GM23338 (cell line): ENCODE measurements at regions not wholly inside any gene's neighbourhood (a gene's known extent, or its start where the extent isn't known, plus 50 kb on each side); places are given as distances from the start of the nearest gene placed in this dataset.

Source experiments
- ATAC-seq: fragments of 200-7000 bp; cut with Tn5 transposase; 3 replicates; pipeline ENCODE4 v1.9.1; 2020
- DNase-seq: peaks from one replicate; pipeline ENCODE4 v3.0.0-alpha.2; 2015; ENCODE audit warnings: low spot score
- H2AFZ ChIP-seq: fragments of 200-600 bp; sonication (generic); 2 replicates; pipeline ENCODE4 v1.8.0; 2016; ENCODE audit warnings: antibody characterized with exemption, mild to moderate bottlenecking, moderate library complexity
- H3F3A ChIP-seq: fragments of 200-600 bp; sonication (generic); replicated peaks from 2 replicates; pipeline ENCODE4 v1.8.0; 2017; ENCODE audit warnings: antibody characterized with exemption, mixed run types, low read depth
- H3K27ac ChIP-seq: fragments of 200-600 bp; sonication (generic); 2 replicates; pipeline ENCODE4 v1.6.1; 2016; ENCODE audit warnings: low read depth
- H3K27me3 ChIP-seq: fragments of 200-600 bp; sonication (generic); 2 replicates; pipeline ENCODE4 v1.8.0; 2016; ENCODE audit warnings: mild to moderate bottlenecking, mixed run types, moderate library complexity; ENCODE audit not compliant: insufficient read depth
- H3K36me3 ChIP-seq: fragments of 200-600 bp; sonication (generic); 2 replicates; pipeline ENCODE4 v1.8.0; 2016; ENCODE audit warnings: mild to moderate bottlenecking; ENCODE audit not compliant: insufficient read depth
- H3K4me1 ChIP-seq: fragments of 200-600 bp; sonication (generic); 2 replicates; pipeline ENCODE4 v1.8.0; 2016; ENCODE audit warnings: mild to moderate bottlenecking, moderate library complexity; ENCODE audit not compliant: insufficient read depth
- H3K4me2 ChIP-seq: fragments of 200-600 bp; sonication (generic); 2 replicates; pipeline ENCODE4 v1.7.1; 2017; ENCODE audit warnings: mixed run types
- H3K4me3 ChIP-seq: fragments of 200-600 bp; sonication (generic); 2 replicates; pipeline ENCODE4 v1.6.1; 2016; ENCODE audit warnings: mixed run types
- H3K79me2 ChIP-seq: fragments of 200-600 bp; sonication (generic); replicated peaks from 2 replicates; pipeline ENCODE4 v1.8.0; 2017; ENCODE audit warnings: mild to moderate bottlenecking; ENCODE audit not compliant: insufficient read depth
- H3K9me2 ChIP-seq: fragments of 200-600 bp; sonication (generic); 2 replicates; pipeline ENCODE4 v1.8.0; 2017; ENCODE audit not compliant: insufficient read depth
- H4K20me1 ChIP-seq: fragments of 200-600 bp; sonication (generic); replicated peaks from 2 replicates; pipeline ENCODE4 v1.8.0; 2017; ENCODE audit warnings: mild to moderate bottlenecking; ENCODE audit not compliant: insufficient read depth
- H3K27ac Mint-ChIP-seq: 2 replicates; pipeline ENCODE4 v1.8.0; 2020; ENCODE audit warnings: inconsistent platforms, mild to moderate bottlenecking, moderate library complexity, mixed read lengths
- H3K27me3 Mint-ChIP-seq: 3 replicates; pipeline ENCODE4 v1.8.0; 2022; ENCODE audit warnings: low read depth, mild to moderate bottlenecking, moderate library complexity, mixed read lengths, inconsistent platforms; ENCODE audit not compliant: insufficient read depth, poor library complexity
- H3K36me3 Mint-ChIP-seq: 3 replicates; pipeline ENCODE4 v1.8.0; 2021; ENCODE audit warnings: low read depth, mild to moderate bottlenecking, inconsistent platforms, moderate library complexity, mixed read lengths
- H3K4me1 Mint-ChIP-seq: 3 replicates; pipeline ENCODE4 v1.8.0; 2020; ENCODE audit warnings: mild to moderate bottlenecking, inconsistent platforms, mixed read lengths
- H3K4me3 Mint-ChIP-seq: 3 replicates; pipeline ENCODE4 v1.8.0; 2021; ENCODE audit warnings: moderate library complexity, mild to moderate bottlenecking, inconsistent platforms, mixed read lengths
- H3K9me3 Mint-ChIP-seq: 3 replicates; pipeline ENCODE4 v1.8.0; 2020; ENCODE audit warnings: moderate library complexity, mild to moderate bottlenecking, inconsistent platforms, mixed read lengths
- CREB1 ChIP-seq: fragments of 250-450 bp; sonication (Bioruptor Pico); IDR thresholded peaks from 2 replicates; pipeline ENCODE4 v1.5.0; 2020; ENCODE audit warnings: low read depth, mild to moderate bottlenecking, moderate library complexity
- EZH2 ChIP-seq: fragments of 200-600 bp; sonication (generic); IDR thresholded peaks from one replicate; pipeline ENCODE4 v1.8.0; 2017; ENCODE audit warnings: antibody characterized with exemption, mild to moderate bottlenecking, low read depth; ENCODE audit not compliant: unreplicated experiment
- EZH2phosphoT487 ChIP-seq: fragments of 200-600 bp; sonication (generic); IDR thresholded peaks from one replicate; pipeline ENCODE4 v1.8.1; 2018; ENCODE audit warnings: antibody characterized with exemption; ENCODE audit not compliant: unreplicated experiment
- JUNB ChIP-seq: IDR thresholded peaks from one replicate; pipeline ENCODE4 v1.6.1; 2016; ENCODE audit warnings: antibody characterized with exemption; ENCODE audit not compliant: unreplicated experiment
- NANOG ChIP-seq: IDR thresholded peaks from 2 replicates; pipeline ENCODE4 v1.6.1; 2016; ENCODE audit warnings: antibody characterized with exemption, borderline replicate concordance
- POLR2AphosphoS5 ChIP-seq: IDR thresholded peaks from 2 replicates; pipeline ENCODE4 v1.6.1; 2016; ENCODE audit warnings: antibody characterized with exemption, low read depth
- STAT1 ChIP-seq: IDR thresholded peaks from one replicate; pipeline ENCODE4 v1.6.1; 2016; ENCODE audit warnings: antibody characterized with exemption; ENCODE audit not compliant: unreplicated experiment
- ZNF114 ChIP-seq: fragments of 250-450 bp; sonication (Bioruptor Pico); IDR thresholded peaks from 2 replicates; pipeline ENCODE4 v1.5.0; 2020; ENCODE audit warnings: mild to moderate bottlenecking, moderate library complexity
- ZNF331 ChIP-seq: fragments of 250-450 bp; sonication (Bioruptor Pico); IDR thresholded peaks from 2 replicates; pipeline ENCODE4 v1.5.0; 2020; ENCODE audit warnings: low read depth, mild to moderate bottlenecking, moderate library complexity
- TF ChIP-seq, protein P1 (sequence below), 2 experiments: fragments of 200-600 bp in 1 of 2; sonication (generic) in 1 of 2; conservative IDR thresholded peaks; 2 replicates each; pipeline versions ENCODE4 v1.5.1 to v1.6.1; 2016 to 2017; ENCODE audit warnings: antibody characterized with exemption in 2 of 2, low read depth in 2 of 2, mild to moderate bottlenecking in 2 of 2, moderate library complexity in 1 of 2
- TF ChIP-seq, protein P2 (sequence below): fragments of 250-450 bp; sonication (Bioruptor Pico); IDR thresholded peaks from 2 replicates; pipeline ENCODE4 v1.5.0; 2020; ENCODE audit warnings: mild to moderate bottlenecking, moderate library complexity
- TF ChIP-seq, protein P3 (sequence below): IDR thresholded peaks from 2 replicates; pipeline ENCODE4 v1.6.1; 2016; ENCODE audit warnings: antibody characterized with exemption
- TF ChIP-seq, protein P4 (sequence below): IDR thresholded peaks from one replicate; pipeline ENCODE4 v1.6.1; 2018; ENCODE audit warnings: antibody characterized with exemption; ENCODE audit not compliant: unreplicated experiment

DNA sequence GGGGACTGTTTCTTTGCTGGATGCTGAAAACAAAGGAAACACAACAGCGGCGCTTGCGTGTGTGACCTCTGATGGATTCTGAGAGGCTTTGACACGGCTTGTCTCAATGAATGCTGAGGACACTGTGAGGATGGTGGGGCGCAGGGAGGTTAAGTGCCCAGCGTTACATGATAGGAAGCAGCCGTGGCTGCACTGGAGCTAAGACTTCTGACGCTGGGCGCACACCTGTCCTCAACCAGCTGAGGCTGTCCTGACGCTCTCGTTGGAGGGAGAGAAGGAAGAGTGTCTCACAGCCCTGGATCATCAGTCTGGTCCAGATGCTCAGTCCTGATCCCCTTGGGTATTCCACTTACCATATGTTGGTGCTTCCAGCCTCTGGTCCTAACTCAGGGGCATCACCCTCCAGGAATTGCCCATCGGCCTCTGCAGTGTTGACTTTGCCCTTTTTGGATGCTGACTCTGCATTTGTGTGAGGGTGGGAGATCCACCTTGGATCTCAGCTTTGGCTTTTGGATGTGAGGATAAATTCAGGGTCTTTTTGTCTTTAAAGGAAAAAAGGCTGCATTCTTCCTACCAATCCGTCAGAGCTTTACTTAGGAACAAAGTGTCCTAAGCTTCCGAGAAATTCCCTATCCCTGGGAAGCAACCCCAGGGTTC, 125.2 kb downstream of the ZNF664 start:
- TF ChIP-seq, protein P1, sequence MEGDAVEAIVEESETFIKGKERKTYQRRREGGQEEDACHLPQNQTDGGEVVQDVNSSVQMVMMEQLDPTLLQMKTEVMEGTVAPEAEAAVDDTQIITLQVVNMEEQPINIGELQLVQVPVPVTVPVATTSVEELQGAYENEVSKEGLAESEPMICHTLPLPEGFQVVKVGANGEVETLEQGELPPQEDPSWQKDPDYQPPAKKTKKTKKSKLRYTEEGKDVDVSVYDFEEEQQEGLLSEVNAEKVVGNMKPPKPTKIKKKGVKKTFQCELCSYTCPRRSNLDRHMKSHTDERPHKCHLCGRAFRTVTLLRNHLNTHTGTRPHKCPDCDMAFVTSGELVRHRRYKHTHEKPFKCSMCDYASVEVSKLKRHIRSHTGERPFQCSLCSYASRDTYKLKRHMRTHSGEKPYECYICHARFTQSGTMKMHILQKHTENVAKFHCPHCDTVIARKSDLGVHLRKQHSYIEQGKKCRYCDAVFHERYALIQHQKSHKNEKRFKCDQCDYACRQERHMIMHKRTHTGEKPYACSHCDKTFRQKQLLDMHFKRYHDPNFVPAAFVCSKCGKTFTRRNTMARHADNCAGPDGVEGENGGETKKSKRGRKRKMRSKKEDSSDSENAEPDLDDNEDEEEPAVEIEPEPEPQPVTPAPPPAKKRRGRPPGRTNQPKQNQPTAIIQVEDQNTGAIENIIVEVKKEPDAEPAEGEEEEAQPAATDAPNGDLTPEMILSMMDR (conservative IDR thresholded peaks at IDR 0.05; ENCODE audit: low read depth in 2 of 2), result no peak
- TF ChIP-seq JUNB (no peak), EZH2phosphoT487 (no peak), STAT1 (no peak), ZNF331 (CRISPR knock-in tag) (no peak), POLR2AphosphoS5 (no peak), ZNF114 (no peak), NANOG (no peak), EZH2 (no peak), CREB1 (CRISPR knock-in tag) (no peak)
- TF ChIP-seq, protein P2, sequence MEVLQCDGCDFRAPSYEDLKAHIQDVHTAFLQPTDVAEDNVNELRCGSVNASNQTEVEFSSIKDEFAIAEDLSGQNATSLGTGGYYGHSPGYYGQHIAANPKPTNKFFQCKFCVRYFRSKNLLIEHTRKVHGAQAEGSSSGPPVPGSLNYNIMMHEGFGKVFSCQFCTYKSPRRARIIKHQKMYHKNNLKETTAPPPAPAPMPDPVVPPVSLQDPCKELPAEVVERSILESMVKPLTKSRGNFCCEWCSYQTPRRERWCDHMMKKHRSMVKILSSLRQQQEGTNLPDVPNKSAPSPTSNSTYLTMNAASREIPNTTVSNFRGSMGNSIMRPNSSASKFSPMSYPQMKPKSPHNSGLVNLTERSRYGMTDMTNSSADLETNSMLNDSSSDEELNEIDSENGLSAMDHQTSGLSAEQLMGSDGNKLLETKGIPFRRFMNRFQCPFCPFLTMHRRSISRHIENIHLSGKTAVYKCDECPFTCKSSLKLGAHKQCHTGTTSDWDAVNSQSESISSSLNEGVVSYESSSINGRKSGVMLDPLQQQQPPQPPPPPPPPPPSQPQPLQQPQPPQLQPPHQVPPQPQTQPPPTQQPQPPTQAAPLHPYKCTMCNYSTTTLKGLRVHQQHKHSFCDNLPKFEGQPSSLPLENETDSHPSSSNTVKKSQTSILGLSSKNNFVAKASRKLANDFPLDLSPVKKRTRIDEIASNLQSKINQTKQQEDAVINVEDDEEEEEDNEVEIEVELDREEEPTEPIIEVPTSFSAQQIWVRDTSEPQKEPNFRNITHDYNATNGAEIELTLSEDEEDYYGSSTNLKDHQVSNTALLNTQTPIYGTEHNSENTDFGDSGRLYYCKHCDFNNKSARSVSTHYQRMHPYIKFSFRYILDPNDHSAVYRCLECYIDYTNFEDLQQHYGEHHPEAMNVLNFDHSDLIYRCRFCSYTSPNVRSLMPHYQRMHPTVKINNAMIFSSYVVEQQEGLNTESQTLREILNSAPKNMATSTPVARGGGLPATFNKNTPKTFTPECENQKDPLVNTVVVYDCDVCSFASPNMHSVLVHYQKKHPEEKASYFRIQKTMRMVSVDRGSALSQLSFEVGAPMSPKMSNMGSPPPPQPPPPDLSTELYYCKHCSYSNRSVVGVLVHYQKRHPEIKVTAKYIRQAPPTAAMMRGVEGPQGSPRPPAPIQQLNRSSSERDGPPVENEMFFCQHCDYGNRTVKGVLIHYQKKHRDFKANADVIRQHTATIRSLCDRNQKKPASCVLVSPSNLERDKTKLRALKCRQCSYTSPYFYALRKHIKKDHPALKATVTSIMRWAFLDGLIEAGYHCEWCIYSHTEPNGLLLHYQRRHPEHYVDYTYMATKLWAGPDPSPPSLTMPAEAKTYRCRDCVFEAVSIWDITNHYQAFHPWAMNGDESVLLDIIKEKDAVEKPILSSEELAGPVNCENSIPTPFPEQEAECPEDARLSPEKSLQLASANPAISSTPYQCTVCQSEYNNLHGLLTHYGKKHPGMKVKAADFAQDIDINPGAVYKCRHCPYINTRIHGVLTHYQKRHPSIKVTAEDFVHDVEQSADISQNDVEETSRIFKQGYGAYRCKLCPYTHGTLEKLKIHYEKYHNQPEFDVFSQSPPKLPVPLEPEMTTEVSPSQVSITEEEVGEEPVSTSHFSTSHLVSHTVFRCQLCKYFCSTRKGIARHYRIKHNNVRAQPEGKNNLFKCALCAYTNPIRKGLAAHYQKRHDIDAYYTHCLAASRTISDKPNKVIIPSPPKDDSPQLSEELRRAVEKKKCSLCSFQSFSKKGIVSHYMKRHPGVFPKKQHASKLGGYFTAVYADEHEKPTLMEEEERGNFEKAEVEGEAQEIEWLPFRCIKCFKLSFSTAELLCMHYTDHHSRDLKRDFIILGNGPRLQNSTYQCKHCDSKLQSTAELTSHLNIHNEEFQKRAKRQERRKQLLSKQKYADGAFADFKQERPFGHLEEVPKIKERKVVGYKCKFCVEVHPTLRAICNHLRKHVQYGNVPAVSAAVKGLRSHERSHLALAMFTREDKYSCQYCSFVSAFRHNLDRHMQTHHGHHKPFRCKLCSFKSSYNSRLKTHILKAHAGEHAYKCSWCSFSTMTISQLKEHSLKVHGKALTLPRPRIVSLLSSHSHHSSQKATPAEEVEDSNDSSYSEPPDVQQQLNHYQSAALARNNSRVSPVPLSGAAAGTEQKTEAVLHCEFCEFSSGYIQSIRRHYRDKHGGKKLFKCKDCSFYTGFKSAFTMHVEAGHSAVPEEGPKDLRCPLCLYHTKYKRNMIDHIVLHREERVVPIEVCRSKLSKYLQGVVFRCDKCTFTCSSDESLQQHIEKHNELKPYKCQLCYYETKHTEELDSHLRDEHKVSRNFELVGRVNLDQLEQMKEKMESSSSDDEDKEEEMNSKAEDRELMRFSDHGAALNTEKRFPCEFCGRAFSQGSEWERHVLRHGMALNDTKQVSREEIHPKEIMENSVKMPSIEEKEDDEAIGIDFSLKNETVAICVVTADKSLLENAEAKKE (CRISPR knock-in tag), result no peak
- TF ChIP-seq, protein P3, sequence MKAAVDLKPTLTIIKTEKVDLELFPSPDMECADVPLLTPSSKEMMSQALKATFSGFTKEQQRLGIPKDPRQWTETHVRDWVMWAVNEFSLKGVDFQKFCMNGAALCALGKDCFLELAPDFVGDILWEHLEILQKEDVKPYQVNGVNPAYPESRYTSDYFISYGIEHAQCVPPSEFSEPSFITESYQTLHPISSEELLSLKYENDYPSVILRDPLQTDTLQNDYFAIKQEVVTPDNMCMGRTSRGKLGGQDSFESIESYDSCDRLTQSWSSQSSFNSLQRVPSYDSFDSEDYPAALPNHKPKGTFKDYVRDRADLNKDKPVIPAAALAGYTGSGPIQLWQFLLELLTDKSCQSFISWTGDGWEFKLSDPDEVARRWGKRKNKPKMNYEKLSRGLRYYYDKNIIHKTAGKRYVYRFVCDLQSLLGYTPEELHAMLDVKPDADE, result no peak
- TF ChIP-seq, protein P4, sequence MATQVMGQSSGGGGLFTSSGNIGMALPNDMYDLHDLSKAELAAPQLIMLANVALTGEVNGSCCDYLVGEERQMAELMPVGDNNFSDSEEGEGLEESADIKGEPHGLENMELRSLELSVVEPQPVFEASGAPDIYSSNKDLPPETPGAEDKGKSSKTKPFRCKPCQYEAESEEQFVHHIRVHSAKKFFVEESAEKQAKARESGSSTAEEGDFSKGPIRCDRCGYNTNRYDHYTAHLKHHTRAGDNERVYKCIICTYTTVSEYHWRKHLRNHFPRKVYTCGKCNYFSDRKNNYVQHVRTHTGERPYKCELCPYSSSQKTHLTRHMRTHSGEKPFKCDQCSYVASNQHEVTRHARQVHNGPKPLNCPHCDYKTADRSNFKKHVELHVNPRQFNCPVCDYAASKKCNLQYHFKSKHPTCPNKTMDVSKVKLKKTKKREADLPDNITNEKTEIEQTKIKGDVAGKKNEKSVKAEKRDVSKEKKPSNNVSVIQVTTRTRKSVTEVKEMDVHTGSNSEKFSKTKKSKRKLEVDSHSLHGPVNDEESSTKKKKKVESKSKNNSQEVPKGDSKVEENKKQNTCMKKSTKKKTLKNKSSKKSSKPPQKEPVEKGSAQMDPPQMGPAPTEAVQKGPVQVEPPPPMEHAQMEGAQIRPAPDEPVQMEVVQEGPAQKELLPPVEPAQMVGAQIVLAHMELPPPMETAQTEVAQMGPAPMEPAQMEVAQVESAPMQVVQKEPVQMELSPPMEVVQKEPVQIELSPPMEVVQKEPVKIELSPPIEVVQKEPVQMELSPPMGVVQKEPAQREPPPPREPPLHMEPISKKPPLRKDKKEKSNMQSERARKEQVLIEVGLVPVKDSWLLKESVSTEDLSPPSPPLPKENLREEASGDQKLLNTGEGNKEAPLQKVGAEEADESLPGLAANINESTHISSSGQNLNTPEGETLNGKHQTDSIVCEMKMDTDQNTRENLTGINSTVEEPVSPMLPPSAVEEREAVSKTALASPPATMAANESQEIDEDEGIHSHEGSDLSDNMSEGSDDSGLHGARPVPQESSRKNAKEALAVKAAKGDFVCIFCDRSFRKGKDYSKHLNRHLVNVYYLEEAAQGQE, result no peak
- H3K9me3 Mint-ChIP-seq, result peaks cover 23% of the 10 kb centered on the region
- Histone ChIP-seq H3K9me2 (peaks cover 9% of the 10 kb centered on the region; the same call in 1 of the 2 replicates), H2AFZ (peak overlapping the region; percentile 91), H3K27me3 (no peaks in the 10 kb centered on the region), H3K79me2 (no peaks in the 10 kb centered on the region), H3K27ac (no peak overlapping the region), H3K4me3 (no peak overlapping the region), H3K4me1 (peaks cover 5% of the 10 kb centered on the region; the same call in 1 of the 2 replicates), H3F3A (no peaks in the 10 kb centered on the region), H3K36me3 (no peaks in the 10 kb centered on the region; the same call in 1 of the 2 replicates), H4K20me1 (no peaks in the 10 kb centered on the region), H3K4me2 (no peak overlapping the region)
- no peak overlapping the region for H3K27ac Mint-ChIP-seq
- H3K36me3 Mint-ChIP-seq, result peaks cover 17% of the 10 kb centered on the region
- peaks cover 12% of the 10 kb centered on the region for H3K4me1 Mint-ChIP-seq
- ATAC-seq, result no peak
- DNase-seq, result no peak
- H3K4me3 Mint-ChIP-seq, result no peak overlapping the region
- H3K27me3 Mint-ChIP-seq, result peaks cover 4% of the 10 kb centered on the region
